CD4-positive, CD25-positive, alpha-beta regulatory T cell (primary cell): ENCODE measurements at regions not wholly inside any gene's neighbourhood (a gene's known extent, or its start where the extent isn't known, plus 50 kb on each side); places are given as distances from the start of the nearest gene placed in this dataset.

Experiments used
- ATAC-seq, 2 donors: fragments of 150-1000 bp; cut with Tn5 transposase; one replicate each; pipeline ENCODE4 v1.10.0; 2021; ENCODE audit warnings: low read depth in 2 of 2, moderate number of reproducible peaks in 2 of 2, moderate library complexity in 1 of 2
- DNase-seq, 3 donors: peaks; one replicate each; pipeline versions ENCODE4 v3.0.0 to v3.0.0-alpha.2; 2012 to 2022; ENCODE audit warnings: mixed read lengths in 1 of 3
- H3K27ac ChIP-seq: one replicate; pipeline ENCODE4 v1.7.0; 2013; ENCODE audit warnings: mild to moderate bottlenecking, low read length; ENCODE audit not compliant: insufficient read depth, poor library complexity, severe bottlenecking
- H3K27me3 ChIP-seq: one replicate; pipeline ENCODE4 v1.7.0; 2013; ENCODE audit warnings: low read length; ENCODE audit not compliant: control insufficient read depth, insufficient read depth
- H3K36me3 ChIP-seq: one replicate; pipeline ENCODE4 v1.7.0; 2013; ENCODE audit warnings: mild to moderate bottlenecking, low read length, moderate library complexity; ENCODE audit not compliant: control insufficient read depth, insufficient read depth
- H3K4me1 ChIP-seq: 2 replicates; pipeline ENCODE4 v1.7.0; 2013; ENCODE audit warnings: mild to moderate bottlenecking, low read length; ENCODE audit not compliant: insufficient read depth, control insufficient read depth, poor library complexity, severe bottlenecking
- H3K4me3 ChIP-seq: one replicate; pipeline ENCODE4 v1.7.0; 2013; ENCODE audit warnings: low read depth, mild to moderate bottlenecking, low read length, moderate library complexity
- H3K9me3 ChIP-seq, 2 experiments: 1 replicate in 1 of 2; 2 replicates in 1 of 2; pipeline ENCODE4 v1.7.0; 2013; ENCODE audit warnings: low read length in 2 of 2, mild to moderate bottlenecking in 1 of 2, moderate library complexity in 1 of 2; ENCODE audit not compliant: control insufficient read depth in 2 of 2
- H3K27ac Mint-ChIP-seq, 3 donors: one replicate each; pipeline ENCODE4 v1.8.0; 2020 to 2022; ENCODE audit warnings: mild to moderate bottlenecking in 3 of 3, mixed read lengths in 3 of 3, moderate library complexity in 2 of 3
- H3K27me3 Mint-ChIP-seq: one replicate; pipeline ENCODE4 v1.8.0; 2022; ENCODE audit warnings: mild to moderate bottlenecking, mixed read lengths
- H3K36me3 Mint-ChIP-seq: one replicate; pipeline ENCODE4 v1.8.0; 2020; ENCODE audit warnings: mixed read lengths
- H3K4me1 Mint-ChIP-seq, 4 donors: one replicate each; pipeline ENCODE4 v1.8.0; 2020 to 2022; ENCODE audit warnings: mixed read lengths in 4 of 4, mild to moderate bottlenecking in 1 of 4
- H3K4me3 Mint-ChIP-seq, 4 donors: one replicate each; pipeline ENCODE4 v1.8.0; 2020 to 2022; ENCODE audit warnings: mild to moderate bottlenecking in 4 of 4, mixed read lengths in 4 of 4, moderate library complexity in 3 of 4
- H3K9me3 Mint-ChIP-seq, 7 donors: one replicate each; pipeline ENCODE4 v1.8.0; 2020 to 2022; ENCODE audit warnings: mixed read lengths in 7 of 7, mild to moderate bottlenecking in 3 of 7, moderate library complexity in 2 of 7

- Mint-ChIP-seq H3K4me1 (peaks cover 0 to 2% (median 0%) of the 10 kb centered on the region in 4 donors), H3K9me3 (no peaks in the 10 kb centered on the region), H3K27me3 (peaks cover 5% of the 10 kb centered on the region), H3K36me3 (no peaks in the 10 kb centered on the region), H3K4me3 (no peak overlapping the region), H3K27ac (no peak overlapping the region)
- Histone ChIP-seq H3K9me3 (no peaks in the 10 kb centered on the region), H3K4me1 (no peaks in the 10 kb centered on the region), H3K27me3 (no peaks in the 10 kb centered on the region), H3K27ac (no peak overlapping the region), H3K36me3 (no peaks in the 10 kb centered on the region), H3K4me3 (no peak overlapping the region)
- DNase-seq (no peak), ATAC-seq (no peak)
These were observed 210.9 kb downstream of the NDUFA10 start for GRCh38 chr2:239814116-239814860.

GRCh38 chr2:239813261-239814115, 211.7 kb downstream of the NDUFA10 start:
- no peaks in the 10 kb centered on the region for H3K36me3 ChIP-seq
- H3K27ac ChIP-seq = no peak overlapping the region
- no peak overlapping the region for H3K27ac Mint-ChIP-seq
- H3K27me3 Mint-ChIP-seq = peaks cover under 1% of the 10 kb centered on the region
- no peaks in the 10 kb centered on the region for H3K4me1 ChIP-seq
- H3K9me3 ChIP-seq = no peaks in the 10 kb centered on the region
- no peaks in the 10 kb centered on the region for H3K36me3 Mint-ChIP-seq
- DNase-seq = no peak
- peaks cover 0 to 2% (median 0%) of the 10 kb centered on the region in 4 donors for H3K4me1 Mint-ChIP-seq
- H3K27me3 ChIP-seq = no peaks in the 10 kb centered on the region
- H3K9me3 Mint-ChIP-seq = no peaks in the 10 kb centered on the region
- H3K4me3 ChIP-seq = no peak overlapping the region
- ATAC-seq = no peak
- no peak overlapping the region for H3K4me3 Mint-ChIP-seq

DNA sequence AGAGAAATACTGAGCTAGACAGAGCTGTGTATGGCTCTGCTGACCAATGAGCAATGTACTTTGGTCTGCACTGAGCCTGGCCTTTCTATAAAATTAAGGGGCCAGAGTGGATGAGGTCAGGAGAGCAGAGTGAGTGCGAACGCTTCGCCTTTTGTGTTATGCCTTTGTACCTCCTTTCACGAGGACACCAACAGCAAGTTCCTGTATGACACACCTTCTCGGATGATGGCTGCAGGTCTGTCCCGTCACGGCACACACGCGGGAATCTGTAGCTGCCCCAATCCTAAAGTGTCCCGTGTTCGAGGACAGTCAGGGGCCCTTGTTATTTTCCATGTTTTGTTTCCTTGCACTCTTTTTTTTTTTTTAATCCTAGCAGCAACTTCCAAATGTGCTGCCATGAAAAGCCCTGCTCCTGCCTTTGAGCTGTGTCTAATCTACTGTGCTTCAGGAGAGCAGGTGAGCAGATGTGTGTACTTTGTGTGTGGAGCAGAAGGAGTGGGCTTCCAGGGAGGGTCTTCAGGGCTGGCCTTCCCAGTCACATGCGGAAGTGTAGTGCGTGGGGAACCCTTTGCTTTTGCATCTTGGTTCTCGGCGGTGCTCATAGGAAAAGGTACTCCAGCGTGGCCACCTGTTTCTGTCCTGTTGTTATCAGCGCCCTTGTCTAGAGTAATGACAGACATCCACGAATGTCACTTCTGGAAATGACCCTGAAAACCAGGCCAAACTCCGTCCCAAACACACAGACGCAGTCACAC, 213.2 kb downstream of the NDUFA10 start:
- no peaks in the 10 kb centered on the region for H3K9me3 ChIP-seq
- Mint-ChIP-seq H3K9me3 (no peaks in the 10 kb centered on the region), H3K27ac (peak overlapping the region in 1 of 3 donors; percentile 26), H3K27me3 (no peaks in the 10 kb centered on the region), H3K4me3 (no peak overlapping the region), H3K4me1 (peaks cover 0 to 2% (median 0%) of the 10 kb centered on the region in 4 donors), H3K36me3 (no peaks in the 10 kb centered on the region)
- H3K4me1 ChIP-seq = no peaks in the 10 kb centered on the region
- H3K27ac ChIP-seq = no peak overlapping the region
- H3K36me3 ChIP-seq = no peaks in the 10 kb centered on the region
- ATAC-seq = no peak
- H3K4me3 ChIP-seq = no peak overlapping the region
- H3K27me3 ChIP-seq = no peaks in the 10 kb centered on the region
- DNase-seq = no peak

DNA sequence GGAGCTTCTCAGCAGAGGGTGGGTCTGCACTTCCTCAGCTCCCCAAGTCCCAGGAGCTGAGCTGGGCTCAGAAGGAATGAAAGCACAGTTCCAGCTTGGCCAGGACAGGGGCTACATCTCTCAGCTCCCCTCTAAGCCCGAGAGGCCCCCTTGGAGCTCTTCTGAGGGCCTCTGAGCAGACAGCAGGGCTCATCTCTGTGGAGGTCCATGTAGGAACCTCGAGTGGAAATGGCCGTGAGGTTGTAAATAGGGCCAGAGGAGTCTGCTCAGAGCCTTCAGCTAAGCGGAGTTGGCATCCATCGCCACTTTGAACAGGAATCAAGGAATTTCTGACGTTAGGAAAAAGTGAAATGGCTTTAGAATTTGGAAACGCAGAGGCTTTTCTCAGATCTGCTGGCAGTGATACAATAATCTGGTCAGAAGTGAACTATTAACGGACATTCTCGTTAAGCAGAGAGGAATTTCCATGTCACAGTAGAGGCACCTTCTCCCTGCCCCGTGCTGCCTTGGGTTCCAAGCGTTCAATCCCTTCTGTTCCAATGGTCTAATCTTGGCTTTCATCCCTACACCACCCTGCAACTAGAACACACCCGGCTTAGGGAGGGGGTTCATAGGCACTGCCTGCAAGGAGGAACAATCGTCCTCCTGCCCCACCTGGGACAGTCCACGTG, 213.9 kb downstream of the NDUFA10 start:
- Mint-ChIP-seq H3K27me3 (no peaks in the 10 kb centered on the region), H3K9me3 (no peaks in the 10 kb centered on the region), H3K4me1 (peaks cover 0 to 2% (median 0%) of the 10 kb centered on the region in 4 donors), H3K36me3 (no peaks in the 10 kb centered on the region), H3K4me3 (no peak overlapping the region), H3K27ac (peak overlapping the region in 1 of 3 donors; percentile 26)
- Histone ChIP-seq H3K36me3 (no peaks in the 10 kb centered on the region), H3K4me3 (no peak overlapping the region), H3K4me1 (no peaks in the 10 kb centered on the region), H3K9me3 (no peaks in the 10 kb centered on the region), H3K27ac (no peak overlapping the region), H3K27me3 (no peaks in the 10 kb centered on the region)
- ATAC-seq (no peak), DNase-seq (no peak)

GRCh38 chr2:239809391-239809790, 215.8 kb downstream of the NDUFA10 start:
- Mint-ChIP-seq H3K4me3 (no peak overlapping the region), H3K4me1 (peaks cover 0 to 2% (median 0%) of the 10 kb centered on the region in 4 donors), H3K9me3 (no peaks in the 10 kb centered on the region), H3K27me3 (no peaks in the 10 kb centered on the region), H3K36me3 (no peaks in the 10 kb centered on the region), H3K27ac (no peak overlapping the region)
- H3K9me3 ChIP-seq = no peaks in the 10 kb centered on the region
- no peaks in the 10 kb centered on the region for H3K36me3 ChIP-seq
- DNase-seq = no peak
- H3K27me3 ChIP-seq = no peaks in the 10 kb centered on the region
- H3K4me3 ChIP-seq = no peak overlapping the region
- no peak for ATAC-seq
- no peaks in the 10 kb centered on the region for H3K4me1 ChIP-seq
- no peak overlapping the region for H3K27ac ChIP-seq

- Mint-ChIP-seq H3K27me3 (no peaks in the 10 kb centered on the region), H3K36me3 (no peaks in the 10 kb centered on the region)
- H3K4me3 ChIP-seq = no peak overlapping the region
These were observed 217.6 kb downstream of the NDUFA10 start for GRCh38 chr2:239807568-239807967.

GRCh38 chr2:239806758-239807434, 218.2 kb downstream of the NDUFA10 start:
- Histone ChIP-seq H3K4me3 (no peak overlapping the region), H3K27me3 (no peaks in the 10 kb centered on the region), H3K4me1 (no peaks in the 10 kb centered on the region), H3K9me3 (no peaks in the 10 kb centered on the region), H3K27ac (no peak overlapping the region), H3K36me3 (no peaks in the 10 kb centered on the region)
- Mint-ChIP-seq H3K4me1 (peaks cover 0 to 2% (median 0%) of the 10 kb centered on the region in 4 donors), H3K4me3 (no peak overlapping the region), H3K36me3 (no peaks in the 10 kb centered on the region), H3K27ac (no peak overlapping the region), H3K9me3 (peaks cover 0 to 2% (median 0%) of the 10 kb centered on the region in 7 donors), H3K27me3 (peaks cover 5% of the 10 kb centered on the region)
- no peak for ATAC-seq
- no peak for DNase-seq

More at GRCh38 chr2:239807568-239807967, 217.6 kb downstream of the NDUFA10 start:
- Histone ChIP-seq H3K27ac (no peak overlapping the region), H3K9me3 (no peaks in the 10 kb centered on the region), H3K4me1 (no peaks in the 10 kb centered on the region), H3K36me3 (no peaks in the 10 kb centered on the region), H3K27me3 (no peaks in the 10 kb centered on the region)
- H3K4me3 Mint-ChIP-seq = no peak overlapping the region
- ATAC-seq (no peak), DNase-seq (no peak)
- H3K27ac Mint-ChIP-seq = no peak overlapping the region
- peaks cover 0 to 2% (median 0%) of the 10 kb centered on the region in 4 donors for H3K4me1 Mint-ChIP-seq
- H3K9me3 Mint-ChIP-seq = peaks cover 0 to 2% (median 0%) of the 10 kb centered on the region in 7 donors
